ENCODE measurements at regions not wholly inside any gene's neighbourhood (a gene's known extent, or its start where the extent isn't known, plus 50 kb on each side); places are given as distances from the start of the nearest gene placed in this dataset.

- Histone ChIP-seq H3F3A (ENCODE audit: insufficient read depth) (no peaks in the 10 kb centered on the region), H3K9me3 (ENCODE audit: insufficient read depth, low read length) (peaks cover 5% of the 10 kb centered on the region; the same call in 1 of the 2 replicates), H3K27ac (ENCODE audit: low read depth, low read length) (no peak overlapping the region), H3K9me2 (replicated peaks; ENCODE audit: insufficient read depth, low read length) (no peaks in the 10 kb centered on the region), H3K9ac (ENCODE audit: low read length) (no peak overlapping the region), H3K4me2 (ENCODE audit: low read depth, low read length, poor library complexity, severe bottlenecking) (no peak overlapping the region), H2AFZ (ENCODE audit: low read depth, low read length, severe bottlenecking) (no peak overlapping the region), H3K4me3 (ENCODE audit: insufficient read depth, low read length, poor library complexity, severe bottlenecking) (no peak overlapping the region), H4K20me1 (ENCODE audit: low read depth, low read length) (no peaks in the 10 kb centered on the region), H3K36me3 (ENCODE audit: low read length) (no peaks in the 10 kb centered on the region), H3K79me2 (ENCODE audit: insufficient read depth, low read length) (no peaks in the 10 kb centered on the region), H3K27me3 (ENCODE audit: low read length) (no peaks in the 10 kb centered on the region)
- TF ChIP-seq EZH2phosphoT487 (conservative IDR thresholded peaks at IDR 0.05; ENCODE audit: low read length): no peak
Observed at GRCh38 chr15:46120713-46121112, 485.9 kb downstream of the SQOR start.

GRCh38 chr15:46121441-46121840 lies 486.6 kb downstream of the SQOR start:
- no peak overlapping the region for H2AFZ ChIP-seq (ENCODE audit: low read depth, low read length, severe bottlenecking)
- H3K9me2 ChIP-seq (replicated peaks; ENCODE audit: insufficient read depth, low read length): no peaks in the 10 kb centered on the region
- TF ChIP-seq CTCF (IDR thresholded peaks at IDR 0.05; ENCODE audit: insufficient read depth, low read length, poor library complexity, severe bottlenecking): no peak
- TF ChIP-seq EZH2phosphoT487 (conservative IDR thresholded peaks at IDR 0.05; ENCODE audit: low read length): no peak
- no peaks in the 10 kb centered on the region for H3K36me3 ChIP-seq (ENCODE audit: low read length)
- H3K4me3 ChIP-seq (ENCODE audit: insufficient read depth, low read length, poor library complexity, severe bottlenecking): no peak overlapping the region
- H3F3A ChIP-seq (ENCODE audit: insufficient read depth): no peaks in the 10 kb centered on the region
- peaks cover 5% of the 10 kb centered on the region; the same call in 1 of the 2 replicates for H3K9me3 ChIP-seq (ENCODE audit: insufficient read depth, low read length)
- H3K79me2 ChIP-seq (ENCODE audit: insufficient read depth, low read length): no peaks in the 10 kb centered on the region
- no peak overlapping the region for H3K27ac ChIP-seq (ENCODE audit: low read depth, low read length)
- H3K4me2 ChIP-seq (ENCODE audit: low read depth, low read length, poor library complexity, severe bottlenecking): no peak overlapping the region
- no peaks in the 10 kb centered on the region for H3K27me3 ChIP-seq (ENCODE audit: low read length)
- H4K20me1 ChIP-seq (ENCODE audit: low read depth, low read length): no peaks in the 10 kb centered on the region
- no peak overlapping the region for H3K9ac ChIP-seq (ENCODE audit: low read length)

- no peak overlapping the region for H3K9ac ChIP-seq (ENCODE audit: low read length)
- H2AFZ ChIP-seq (ENCODE audit: low read depth, low read length, severe bottlenecking): no peak overlapping the region
- H3K27ac ChIP-seq (ENCODE audit: low read depth, low read length): no peak overlapping the region
- no peaks in the 10 kb centered on the region for H3K79me2 ChIP-seq (ENCODE audit: insufficient read depth, low read length)
- TF ChIP-seq CTCF (IDR thresholded peaks at IDR 0.05; ENCODE audit: insufficient read depth, low read length, poor library complexity, severe bottlenecking) (no peak), EZH2phosphoT487 (conservative IDR thresholded peaks at IDR 0.05; ENCODE audit: low read length) (no peak)
- peaks cover 5% of the 10 kb centered on the region; the same call in 1 of the 2 replicates for H3K9me3 ChIP-seq (ENCODE audit: insufficient read depth, low read length)
- H3K27me3 ChIP-seq (ENCODE audit: low read length): no peaks in the 10 kb centered on the region
- H3K4me3 ChIP-seq (ENCODE audit: insufficient read depth, low read length, poor library complexity, severe bottlenecking): no peak overlapping the region
- H4K20me1 ChIP-seq (ENCODE audit: low read depth, low read length): no peaks in the 10 kb centered on the region
- no peaks in the 10 kb centered on the region for H3F3A ChIP-seq (ENCODE audit: insufficient read depth)
- no peak overlapping the region for H3K4me2 ChIP-seq (ENCODE audit: low read depth, low read length, poor library complexity, severe bottlenecking)
- H3K9me2 ChIP-seq (replicated peaks; ENCODE audit: insufficient read depth, low read length): no peaks in the 10 kb centered on the region
- H3K36me3 ChIP-seq (ENCODE audit: low read length): no peaks in the 10 kb centered on the region
Observed at GRCh38 chr15:46126581-46126980, 491.8 kb downstream of the SQOR start.

GRCh38 chr15:46127361-46127874 lies 492.6 kb downstream of the SQOR start:
- TF ChIP-seq EZH2phosphoT487 (conservative IDR thresholded peaks at IDR 0.05; ENCODE audit: low read length): no peak
- TF ChIP-seq CTCF (IDR thresholded peaks at IDR 0.05; ENCODE audit: insufficient read depth, low read length, poor library complexity, severe bottlenecking): no peak
- Histone ChIP-seq H3K9me3 (ENCODE audit: insufficient read depth, low read length) (peaks cover 5% of the 10 kb centered on the region; the same call in 1 of the 2 replicates), H3K27ac (ENCODE audit: low read depth, low read length) (no peak overlapping the region), H3F3A (ENCODE audit: insufficient read depth) (no peaks in the 10 kb centered on the region), H3K4me3 (ENCODE audit: insufficient read depth, low read length, poor library complexity, severe bottlenecking) (no peak overlapping the region), H4K20me1 (ENCODE audit: low read depth, low read length) (no peaks in the 10 kb centered on the region), H2AFZ (ENCODE audit: low read depth, low read length, severe bottlenecking) (no peak overlapping the region), H3K9me2 (replicated peaks; ENCODE audit: insufficient read depth, low read length) (no peaks in the 10 kb centered on the region), H3K36me3 (ENCODE audit: low read length) (no peaks in the 10 kb centered on the region), H3K27me3 (ENCODE audit: low read length) (no peaks in the 10 kb centered on the region), H3K79me2 (ENCODE audit: insufficient read depth, low read length) (no peaks in the 10 kb centered on the region), H3K9ac (ENCODE audit: low read length) (no peak overlapping the region), H3K4me2 (ENCODE audit: low read depth, low read length, poor library complexity, severe bottlenecking) (no peak overlapping the region)

Data from SU-DHL-6 (cell line).